ENCODE measurements at regions not wholly inside any gene's neighbourhood (a gene's known extent, or its start where the extent isn't known, plus 50 kb on each side); places are given as distances from the start of the nearest gene placed in this dataset.

DNA sequence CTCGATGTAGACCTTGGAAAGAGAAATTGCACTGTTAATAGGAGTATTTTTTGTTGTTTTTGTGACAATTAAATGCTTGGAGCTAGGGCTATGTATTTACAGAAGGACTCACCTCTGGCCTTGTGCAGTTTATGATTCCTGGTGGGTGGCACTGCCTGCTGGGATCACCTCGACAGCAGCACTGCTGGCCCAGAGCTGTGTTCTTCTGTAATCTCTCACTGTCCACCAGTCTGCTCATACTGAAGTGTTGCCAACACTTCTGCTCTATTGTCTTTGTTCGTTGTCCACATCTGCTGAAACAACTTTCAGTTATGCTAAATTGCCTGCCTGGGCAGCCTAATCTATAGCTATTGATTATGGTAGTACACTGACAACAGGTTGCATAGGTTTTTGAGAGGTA is 194.4 kb upstream of the ANK2 start:
- TF ChIP-seq, protein P1, sequence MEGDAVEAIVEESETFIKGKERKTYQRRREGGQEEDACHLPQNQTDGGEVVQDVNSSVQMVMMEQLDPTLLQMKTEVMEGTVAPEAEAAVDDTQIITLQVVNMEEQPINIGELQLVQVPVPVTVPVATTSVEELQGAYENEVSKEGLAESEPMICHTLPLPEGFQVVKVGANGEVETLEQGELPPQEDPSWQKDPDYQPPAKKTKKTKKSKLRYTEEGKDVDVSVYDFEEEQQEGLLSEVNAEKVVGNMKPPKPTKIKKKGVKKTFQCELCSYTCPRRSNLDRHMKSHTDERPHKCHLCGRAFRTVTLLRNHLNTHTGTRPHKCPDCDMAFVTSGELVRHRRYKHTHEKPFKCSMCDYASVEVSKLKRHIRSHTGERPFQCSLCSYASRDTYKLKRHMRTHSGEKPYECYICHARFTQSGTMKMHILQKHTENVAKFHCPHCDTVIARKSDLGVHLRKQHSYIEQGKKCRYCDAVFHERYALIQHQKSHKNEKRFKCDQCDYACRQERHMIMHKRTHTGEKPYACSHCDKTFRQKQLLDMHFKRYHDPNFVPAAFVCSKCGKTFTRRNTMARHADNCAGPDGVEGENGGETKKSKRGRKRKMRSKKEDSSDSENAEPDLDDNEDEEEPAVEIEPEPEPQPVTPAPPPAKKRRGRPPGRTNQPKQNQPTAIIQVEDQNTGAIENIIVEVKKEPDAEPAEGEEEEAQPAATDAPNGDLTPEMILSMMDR (IDR thresholded peaks at IDR 0.05; ENCODE audit: extremely low read depth in 1 of 2, insufficient read depth in 1 of 2, low read depth in 1 of 2, low read length in 2 of 2) = no peak
- TF ChIP-seq EZH2 (IDR thresholded peaks at IDR 0.05; ENCODE audit: borderline replicate concordance, low read depth, low read length, severe bottlenecking) = no peak
- TF ChIP-seq POLR2AphosphoS5 (IDR thresholded peaks at IDR 0.05; ENCODE audit: insufficient read depth, low read depth, low read length) = no peak
- TF ChIP-seq MYC (IDR thresholded peaks at IDR 0.05; ENCODE audit: low read depth, low read length) = no peak
- TF ChIP-seq, protein P2, sequence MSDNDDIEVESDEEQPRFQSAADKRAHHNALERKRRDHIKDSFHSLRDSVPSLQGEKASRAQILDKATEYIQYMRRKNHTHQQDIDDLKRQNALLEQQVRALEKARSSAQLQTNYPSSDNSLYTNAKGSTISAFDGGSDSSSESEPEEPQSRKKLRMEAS (IDR thresholded peaks at IDR 0.05; ENCODE audit: insufficient read depth, insufficient read length) = no peak
- no peak for TF ChIP-seq POLR2A (IDR thresholded peaks at IDR 0.05; ENCODE audit: low read depth, low read length)
- no peak for TF ChIP-seq GATA2 (IDR thresholded peaks at IDR 0.05; ENCODE audit: insufficient read depth, insufficient read length, low read depth, low read length)
